HG03342 (cell line): ENCODE measurements at regions not wholly inside any gene's neighbourhood (a gene's known extent, or its start where the extent isn't known, plus 50 kb on each side); places are given as distances from the start of the nearest gene placed in this dataset.
"Not testable (repeated sequence)": the region's sequence is repeated elsewhere in the genome, so short reads cannot be mapped to it uniquely, and the experiment has no call there.

Experiments
- ATAC-seq: cut with Tn5 transposase; IDR thresholded peaks from one replicate; pipeline ENCODE4 v1.9.1; 2021; ENCODE audit warnings: mild to moderate bottlenecking, moderate library complexity; ENCODE audit not compliant: unreplicated experiment

- no peak for ATAC-seq
Observed at GRCh38 chr5:25033658-25034057, 388.9 kb upstream of the CDH10 start.

DNA sequence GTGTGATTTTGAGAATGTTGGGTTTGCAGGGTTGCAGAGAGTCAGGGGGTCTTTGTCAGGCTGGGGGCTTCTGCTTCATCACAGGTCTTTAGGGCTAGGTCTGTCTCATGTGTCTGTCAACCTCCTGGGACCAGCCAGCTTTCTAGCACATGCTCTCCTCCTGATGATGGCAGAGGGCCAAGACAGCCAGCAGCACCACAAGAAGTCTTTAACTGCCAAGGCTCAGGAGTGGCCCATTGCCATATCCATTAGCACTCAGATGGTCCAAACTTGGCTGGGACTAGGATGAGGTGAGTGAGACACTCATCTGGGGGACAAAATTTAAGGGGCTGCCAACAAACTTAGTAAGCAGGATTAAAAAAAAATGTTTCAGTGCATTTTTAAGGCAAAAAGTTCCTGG, 384.2 kb upstream of the CDH10 start:
- ATAC-seq, result no peak

DNA sequence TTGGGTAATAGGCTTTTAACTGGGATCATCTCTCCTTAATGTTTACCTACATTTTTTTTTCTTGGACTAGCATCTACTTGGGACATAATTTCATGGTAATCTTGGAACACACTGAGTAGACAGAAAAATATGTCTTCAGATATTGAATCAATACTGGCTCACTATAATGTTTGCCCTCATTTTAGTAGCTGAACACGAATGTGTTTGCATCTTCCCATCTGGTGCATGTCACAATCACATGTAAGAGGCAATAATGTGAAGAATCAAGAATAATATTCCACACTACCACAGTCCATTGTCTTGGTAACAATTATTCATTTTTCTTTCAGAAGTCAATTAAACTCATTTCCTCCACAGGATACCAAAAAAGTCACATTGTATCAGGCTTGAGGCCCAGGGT, 382.7 kb upstream of the CDH10 start:
- ATAC-seq, result no peak

GRCh38 chr5:25027061-25027460, 382.3 kb upstream of the CDH10 start:
- no peak for ATAC-seq

DNA sequence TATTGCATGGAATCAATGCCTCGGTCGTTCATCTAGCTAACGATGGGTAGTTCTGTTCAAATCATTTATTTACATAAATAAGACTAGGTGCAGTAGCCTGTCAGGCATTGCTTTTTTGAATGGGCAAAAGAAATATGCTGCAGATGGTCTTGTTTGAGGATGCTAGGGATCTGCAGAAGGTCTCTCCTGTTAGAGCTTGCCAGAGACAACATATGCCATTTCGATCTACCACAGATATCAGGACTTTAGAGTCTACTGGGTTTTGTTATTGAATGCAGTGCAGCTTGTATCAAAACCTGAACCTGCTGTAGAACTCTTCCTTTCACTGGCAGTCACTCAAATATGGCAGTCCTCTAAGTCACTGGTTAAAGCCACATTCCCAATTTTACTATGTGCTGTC, 381.1 kb upstream of the CDH10 start:
- ATAC-seq, result no peak

DNA sequence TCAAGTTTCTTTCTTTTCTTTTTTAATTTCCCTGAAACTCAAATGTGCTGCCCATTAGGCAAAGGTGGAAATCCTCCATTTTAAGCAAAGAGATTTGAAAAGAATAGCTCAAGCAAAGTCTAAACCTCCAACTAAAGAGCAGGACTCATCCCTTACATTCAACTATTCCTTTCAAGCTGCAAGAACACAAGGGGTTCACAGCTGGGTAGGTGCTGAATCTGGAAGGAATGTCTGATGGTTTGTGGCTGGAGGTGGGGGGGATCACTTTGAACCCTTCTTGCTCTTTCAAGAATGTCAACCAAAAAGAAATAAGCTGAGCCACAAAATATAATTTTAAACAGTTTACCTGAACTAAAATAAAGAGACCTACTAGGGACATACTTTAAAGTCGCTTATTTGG, 375.7 kb upstream of the CDH10 start:
- no peak for ATAC-seq

DNA sequence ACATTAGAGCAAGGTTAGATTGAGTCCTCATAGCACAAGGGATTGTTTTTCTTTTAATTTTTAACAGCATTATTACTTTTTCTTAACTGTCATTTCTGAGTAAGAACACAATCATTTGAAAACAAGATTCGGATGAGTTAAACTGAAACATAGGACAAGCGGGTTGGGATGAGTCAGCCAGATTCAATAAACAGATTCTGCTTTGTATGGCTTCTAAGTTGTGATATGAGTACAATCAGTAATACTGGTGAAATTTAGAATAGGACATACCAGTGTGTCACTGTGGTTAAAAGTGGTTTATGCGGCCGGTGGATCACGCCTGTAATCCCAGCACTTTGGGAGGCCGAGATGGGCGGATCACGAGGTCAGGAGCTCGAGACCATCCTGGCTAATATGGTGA, 364.3 kb upstream of the CDH10 start:
- ATAC-seq, result no peak

GRCh38 chr5:25006734-25007133, 362.0 kb upstream of the CDH10 start:
- no peak for ATAC-seq

DNA sequence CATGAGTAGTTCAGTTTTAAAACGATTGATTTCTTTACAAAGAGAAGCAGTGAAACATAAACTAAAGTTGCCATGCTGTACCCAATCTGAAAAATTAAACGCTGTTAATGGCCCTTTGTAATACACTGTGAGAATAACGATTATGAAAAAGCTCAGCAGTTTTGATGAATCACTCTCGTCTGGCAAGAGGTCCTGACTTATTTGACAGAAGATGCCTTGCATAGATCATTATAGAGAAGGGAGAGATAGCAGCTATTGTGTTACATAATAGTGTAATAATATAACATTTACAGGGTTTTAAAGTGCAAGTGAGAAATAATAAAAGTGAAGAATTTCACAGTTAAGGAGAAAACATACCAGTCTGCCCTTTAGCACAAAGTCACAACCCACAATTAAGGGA, 361.5 kb upstream of the CDH10 start:
- no peak for ATAC-seq

DNA sequence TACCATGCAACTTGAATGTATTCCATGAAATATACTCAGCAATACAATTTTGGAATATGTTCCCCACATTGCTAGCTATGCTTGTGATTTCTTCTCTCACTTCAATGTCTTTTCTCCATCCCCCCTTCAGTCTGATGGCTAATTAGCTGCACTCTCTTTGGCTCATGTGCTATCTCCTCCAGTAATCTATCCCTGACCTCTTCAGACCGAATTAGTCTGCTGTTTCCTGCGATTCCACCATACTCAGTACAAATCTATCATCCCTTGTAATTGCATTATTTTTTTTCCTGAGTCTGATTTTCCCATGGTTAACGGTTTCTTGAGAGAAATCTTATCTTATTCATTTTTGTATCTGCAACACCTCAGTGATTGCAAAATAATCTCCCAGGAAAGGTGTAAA, 360.7 kb upstream of the CDH10 start:
- ATAC-seq, result no peak

DNA sequence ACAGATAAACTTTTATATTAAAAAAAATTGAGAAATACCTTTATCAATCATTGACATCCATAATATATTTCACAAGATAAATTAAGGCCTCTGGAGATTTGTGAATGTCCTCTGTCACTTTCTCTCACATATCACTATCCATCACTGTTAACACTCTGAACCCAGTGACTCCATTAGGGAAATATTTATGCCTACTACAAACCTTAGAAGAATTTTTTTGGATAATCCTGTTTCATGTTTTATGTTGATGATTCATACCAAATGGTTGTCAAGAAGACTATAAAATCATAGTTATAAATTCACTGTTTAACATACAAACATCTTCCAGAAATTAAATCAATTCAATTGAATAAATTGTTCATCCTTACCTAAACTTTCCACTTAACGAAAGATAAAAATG, 357.6 kb upstream of the CDH10 start:
- no peak for ATAC-seq

DNA sequence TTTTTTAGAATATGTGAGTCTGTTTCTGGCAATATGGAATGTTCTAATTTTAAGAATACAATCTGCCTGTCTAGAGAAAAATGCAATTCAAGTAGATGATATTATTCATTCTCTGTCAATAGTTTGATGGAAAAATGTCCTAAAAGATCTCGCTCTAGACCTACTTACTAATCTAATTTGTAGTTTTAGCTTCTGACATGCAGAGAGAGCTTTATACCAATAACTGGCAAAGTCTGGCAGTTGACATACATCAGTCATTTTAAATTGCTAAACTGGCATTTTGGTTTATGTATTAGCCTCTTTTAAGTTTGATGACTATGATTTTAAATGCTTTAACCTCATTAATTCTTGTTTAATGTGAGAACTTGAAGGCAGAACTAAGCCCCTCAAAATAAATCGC, 355.0 kb upstream of the CDH10 start:
- ATAC-seq, result no peak

GRCh38 chr5:24998641-24999040, 353.9 kb upstream of the CDH10 start:
- ATAC-seq, result no peak

- no peak for ATAC-seq
Observed at GRCh38 chr5:24986326-24986725, 341.5 kb upstream of the CDH10 start.

- not testable (repeated sequence) for ATAC-seq
Observed at GRCh38 chr5:24978552-24978951, 333.8 kb upstream of the CDH10 start.

GRCh38 chr5:24963611-24964010, 318.8 kb upstream of the CDH10 start:
- no peak for ATAC-seq

DNA sequence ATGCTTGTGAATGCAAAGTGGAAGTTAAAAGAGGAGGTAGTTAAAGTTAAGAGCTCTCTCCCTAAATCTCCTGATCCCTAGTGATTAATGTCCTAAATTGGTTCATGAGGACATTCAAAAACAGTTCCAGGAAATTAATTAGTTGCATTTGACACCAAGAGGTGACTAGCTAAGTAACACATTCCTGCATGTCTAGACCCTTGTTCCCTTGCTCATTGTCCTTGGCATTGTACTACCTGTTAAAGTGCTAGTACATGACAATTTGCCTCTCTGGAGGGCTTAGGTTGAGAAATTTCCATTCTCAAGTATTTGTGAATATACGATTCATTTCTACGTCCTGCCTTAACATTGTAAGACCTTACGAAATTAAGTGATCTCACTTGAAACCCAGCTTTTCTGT, 278.6 kb upstream of the CDH10 start:
- ATAC-seq, result no peak

- ATAC-seq, result no peak
Observed at GRCh38 chr5:24918676-24919075, 273.9 kb upstream of the CDH10 start.

- no peak for ATAC-seq
Observed at GRCh38 chr5:24916863-24917262, 272.1 kb upstream of the CDH10 start.

DNA sequence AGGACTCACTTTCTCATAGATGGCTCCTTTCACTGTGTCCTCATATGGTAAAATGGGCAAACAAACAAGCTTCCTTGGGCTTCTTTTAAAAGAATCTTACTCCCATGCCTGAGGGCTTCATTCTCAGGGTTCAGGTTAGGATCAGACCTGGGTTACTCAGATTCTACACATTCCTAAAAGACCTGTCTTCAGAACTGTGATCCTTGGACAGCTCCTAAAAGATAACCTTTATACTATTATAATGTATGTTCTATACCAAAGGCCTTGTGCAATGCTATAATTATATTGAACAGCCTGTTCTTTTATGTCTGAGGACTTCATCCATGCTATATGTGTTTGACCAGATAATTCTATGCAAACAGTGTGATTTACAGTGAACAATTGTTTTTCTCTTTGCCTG, 264.4 kb upstream of the CDH10 start:
- no peak for ATAC-seq

GRCh38 chr5:24906689-24907088, 261.9 kb upstream of the CDH10 start:
- ATAC-seq, result no peak

DNA sequence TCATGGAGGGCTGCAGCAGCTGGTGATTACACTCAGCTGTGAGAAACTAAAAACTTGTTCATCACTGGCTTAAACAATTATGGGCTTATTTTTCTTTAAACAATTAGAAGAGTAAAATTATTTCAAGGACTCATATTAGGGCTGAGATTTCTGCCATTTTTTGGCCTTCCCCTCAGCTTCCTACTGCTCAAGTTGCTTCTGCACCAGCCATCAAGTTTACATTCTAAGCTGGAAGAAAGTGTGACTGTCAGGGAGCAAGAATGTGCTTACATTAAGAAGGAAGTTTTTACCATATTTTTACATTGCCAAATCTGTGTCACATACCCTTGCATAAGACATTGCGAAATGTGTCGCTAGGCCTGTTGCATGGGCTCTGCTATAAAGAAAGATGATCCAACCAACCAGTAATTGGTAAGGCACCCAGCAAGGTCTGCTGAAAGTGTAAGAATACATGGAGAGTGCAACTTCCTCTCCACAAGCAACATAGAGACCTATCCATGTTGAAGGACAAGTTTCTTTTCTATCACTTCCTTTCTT, 260.3 kb upstream of the CDH10 start:
- no peak for ATAC-seq

- no peak for ATAC-seq
Observed at GRCh38 chr5:24899180-24899579, 254.4 kb upstream of the CDH10 start.

- no peak for ATAC-seq
Observed at GRCh38 chr5:24864244-24864643, 219.5 kb upstream of the CDH10 start.
